ENCODE measurements at regions not wholly inside any gene's neighbourhood (a gene's known extent, or its start where the extent isn't known, plus 50 kb on each side); places are given as distances from the start of the nearest gene placed in this dataset.

GRCh38 chr3:23072693-23073092, 130.4 kb upstream of the UBE2E2 start:
- TF ChIP-seq CTCF (IDR thresholded peaks at IDR 0.05) = no peak
- Histone ChIP-seq H3K4me3 (no peak overlapping the region), H3K4me1 (ENCODE audit: low read depth) (no peaks in the 10 kb centered on the region), H3K9me3 (no peaks in the 10 kb centered on the region), H3K36me3 (ENCODE audit: low read depth) (no peaks in the 10 kb centered on the region)
- DNase-seq (no peak), ATAC-seq (no peak)
- intact Hi-C loops (cut with DNase I, micrococcal nuclease) = no loop called here

- Histone ChIP-seq H3K9me3 (no peaks in the 10 kb centered on the region), H3K4me1 (ENCODE audit: low read depth) (no peaks in the 10 kb centered on the region), H3K4me3 (no peak overlapping the region), H3K36me3 (ENCODE audit: low read depth) (no peaks in the 10 kb centered on the region)
- ATAC-seq (no peak), DNase-seq (no peak)
- no peak for TF ChIP-seq CTCF (IDR thresholded peaks at IDR 0.05)
- intact Hi-C loops (cut with DNase I, micrococcal nuclease) = no loop called here
These were observed 129.3 kb upstream of the UBE2E2 start for GRCh38 chr3:23073724-23074305.

- Histone ChIP-seq H3K4me3 (no peak overlapping the region), H3K4me1 (ENCODE audit: low read depth) (peaks cover 4% of the 10 kb centered on the region), H3K9me3 (no peaks in the 10 kb centered on the region), H3K36me3 (ENCODE audit: low read depth) (no peaks in the 10 kb centered on the region)
- no peak for TF ChIP-seq CTCF (IDR thresholded peaks at IDR 0.05)
- no peak for DNase-seq
- no peak for ATAC-seq
- intact Hi-C loops (cut with DNase I, micrococcal nuclease) = no loop called here
These were observed 127.6 kb upstream of the UBE2E2 start for GRCh38 chr3:23075496-23075895.

GRCh38 chr3:23076437-23076836, 126.7 kb upstream of the UBE2E2 start:
- no peaks in the 10 kb centered on the region for H3K9me3 ChIP-seq
- H3K4me1 ChIP-seq (ENCODE audit: low read depth) = peaks cover 4% of the 10 kb centered on the region
- H3K4me3 ChIP-seq = no peak overlapping the region
- H3K36me3 ChIP-seq (ENCODE audit: low read depth) = no peaks in the 10 kb centered on the region
- no peak for ATAC-seq
- no peak for TF ChIP-seq CTCF (IDR thresholded peaks at IDR 0.05)
- DNase-seq = no peak
- intact Hi-C loops (cut with DNase I, micrococcal nuclease) = no loop called here

GRCh38 chr3:23077126-23077525, 126.0 kb upstream of the UBE2E2 start:
- Histone ChIP-seq H3K36me3 (ENCODE audit: low read depth) (no peaks in the 10 kb centered on the region), H3K9me3 (no peaks in the 10 kb centered on the region), H3K4me1 (ENCODE audit: low read depth) (peaks cover 4% of the 10 kb centered on the region), H3K4me3 (no peak overlapping the region)
- no peak for TF ChIP-seq CTCF (IDR thresholded peaks at IDR 0.05)
- DNase-seq = no peak
- ATAC-seq = no peak
- intact Hi-C loops (cut with DNase I, micrococcal nuclease) = no loop called here

- no peaks in the 10 kb centered on the region for H3K36me3 ChIP-seq (ENCODE audit: low read depth)
- no peak for TF ChIP-seq CTCF (IDR thresholded peaks at IDR 0.05)
- ATAC-seq (no peak), DNase-seq (no peak)
- no peaks in the 10 kb centered on the region for H3K9me3 ChIP-seq
- peaks cover 4% of the 10 kb centered on the region for H3K4me1 ChIP-seq (ENCODE audit: low read depth)
- H3K4me3 ChIP-seq = no peak overlapping the region
- intact Hi-C loops (cut with DNase I, micrococcal nuclease) = no loop called here
These were observed 124.4 kb upstream of the UBE2E2 start for GRCh38 chr3:23078735-23079134.

Measured in mucosa of descending colon (tissue), 3 donors.